ENCODE measurements at regions not wholly inside any gene's neighbourhood (a gene's known extent, or its start where the extent isn't known, plus 50 kb on each side); places are given as distances from the start of the nearest gene placed in this dataset.

DNA sequence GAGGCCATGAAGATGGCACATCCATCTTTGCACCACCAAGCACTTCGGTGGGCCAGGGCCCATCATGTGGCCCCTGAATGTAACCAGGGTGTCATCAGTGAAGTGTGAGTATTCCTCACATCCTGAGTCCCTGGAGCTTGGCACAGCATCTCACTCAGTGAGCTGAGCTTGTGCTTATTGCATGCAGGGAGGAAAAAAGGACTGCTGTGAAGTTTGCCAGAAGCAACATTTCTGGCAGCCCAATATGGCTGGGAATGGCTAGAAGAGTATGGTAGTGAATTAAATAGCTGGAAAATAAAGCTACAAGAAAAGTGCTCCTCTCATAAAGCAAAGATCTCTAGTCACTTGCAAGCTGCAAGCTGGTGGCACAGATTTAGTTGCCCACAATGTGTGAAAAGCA lies 109.3 kb downstream of the TNFSF18 start:
- TF ChIP-seq, protein P1, sequence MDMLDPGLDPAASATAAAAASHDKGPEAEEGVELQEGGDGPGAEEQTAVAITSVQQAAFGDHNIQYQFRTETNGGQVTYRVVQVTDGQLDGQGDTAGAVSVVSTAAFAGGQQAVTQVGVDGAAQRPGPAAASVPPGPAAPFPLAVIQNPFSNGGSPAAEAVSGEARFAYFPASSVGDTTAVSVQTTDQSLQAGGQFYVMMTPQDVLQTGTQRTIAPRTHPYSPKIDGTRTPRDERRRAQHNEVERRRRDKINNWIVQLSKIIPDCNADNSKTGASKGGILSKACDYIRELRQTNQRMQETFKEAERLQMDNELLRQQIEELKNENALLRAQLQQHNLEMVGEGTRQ (IDR thresholded peaks at IDR 0.05; ENCODE audit: low read depth, low read length) = no peak
- TF ChIP-seq RAD21 (IDR thresholded peaks at IDR 0.05; ENCODE audit: low read length) = no peak

All from IMR-90 (cell line).